NCI-H128 (cell line): ENCODE measurements at regions not wholly inside any gene's neighbourhood (a gene's known extent, or its start where the extent isn't known, plus 50 kb on each side); places are given as distances from the start of the nearest gene placed in this dataset.

Source experiments
- DNase-seq: peaks from one replicate; lab custom pipeline; 2025; ENCODE audit not compliant: unreplicated experiment; lab: John Stamatoyannopoulos, UW

DNA sequence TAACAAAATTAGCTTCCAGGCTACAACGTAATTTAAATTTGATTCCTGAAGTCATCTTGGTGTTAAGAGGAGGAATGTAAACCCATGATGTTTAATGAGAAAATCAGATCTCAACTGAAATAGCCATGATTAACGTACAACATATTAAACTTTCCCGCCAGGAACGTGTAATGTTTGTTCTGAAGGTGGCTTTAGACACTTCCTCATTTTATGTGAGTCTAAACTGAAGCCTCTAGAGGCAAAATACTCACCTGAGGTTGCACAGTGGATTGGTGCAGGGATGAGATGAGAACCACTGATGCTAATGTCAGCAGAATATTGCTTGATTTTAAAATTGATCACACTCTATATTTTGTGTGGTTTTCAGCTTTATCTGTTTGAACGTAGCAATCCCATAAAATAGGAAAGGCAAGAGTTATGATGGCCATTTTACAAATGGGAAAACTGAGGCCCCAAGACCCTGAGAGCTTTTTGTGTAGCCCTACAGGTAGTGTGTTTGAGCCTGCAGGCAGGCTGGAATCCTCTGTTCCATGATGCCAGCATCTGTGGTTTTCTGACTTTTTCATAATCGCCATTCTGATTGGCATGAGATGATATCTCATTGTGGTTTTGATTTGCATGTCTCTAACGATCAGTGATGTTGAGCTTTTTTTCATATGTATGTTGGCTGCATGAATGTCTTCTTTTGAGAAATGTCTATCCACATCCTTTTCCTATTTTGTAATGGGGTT lies 243.7 kb upstream of the BMPER start:
- DNase-seq: no peak

DNA sequence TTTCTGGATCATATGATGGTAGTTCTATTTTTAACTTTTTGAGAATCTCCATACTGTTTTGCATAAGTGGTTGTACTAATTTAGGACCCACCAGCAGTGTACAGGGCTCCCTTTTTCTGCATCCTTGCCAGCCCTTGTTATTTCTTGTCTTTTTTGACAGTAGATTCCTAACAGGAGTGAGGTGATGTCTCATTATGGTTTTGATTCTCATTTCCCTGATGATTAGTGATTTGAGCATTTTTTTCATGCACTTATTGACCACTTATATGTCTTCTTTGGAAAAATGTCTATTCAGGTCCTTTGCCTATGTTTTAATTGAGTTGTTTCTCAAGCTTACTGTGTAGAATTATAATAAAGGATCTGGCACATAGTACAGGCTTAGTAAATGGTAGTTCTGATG lies 238.8 kb upstream of the BMPER start:
- DNase-seq: no peak

DNA sequence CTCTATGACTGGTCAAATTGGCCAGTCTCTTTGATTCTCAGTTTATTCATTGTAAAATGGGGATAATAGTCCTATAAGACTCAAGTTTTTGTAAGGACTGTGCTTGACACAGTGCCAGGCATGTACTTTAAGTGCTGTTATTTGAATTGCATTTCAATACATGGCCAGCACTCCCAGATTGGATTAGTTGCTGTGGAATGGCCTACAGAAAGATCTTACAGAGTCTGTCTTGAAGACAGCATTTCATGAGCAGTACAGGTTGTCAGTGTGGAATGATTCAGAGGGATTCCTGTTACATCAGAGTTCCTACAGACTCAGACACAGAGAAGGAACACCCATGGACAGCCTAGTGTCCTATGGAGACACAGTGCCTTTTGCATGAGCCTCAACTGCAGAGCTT lies 238.1 kb upstream of the BMPER start:
- no peak for DNase-seq

DNA sequence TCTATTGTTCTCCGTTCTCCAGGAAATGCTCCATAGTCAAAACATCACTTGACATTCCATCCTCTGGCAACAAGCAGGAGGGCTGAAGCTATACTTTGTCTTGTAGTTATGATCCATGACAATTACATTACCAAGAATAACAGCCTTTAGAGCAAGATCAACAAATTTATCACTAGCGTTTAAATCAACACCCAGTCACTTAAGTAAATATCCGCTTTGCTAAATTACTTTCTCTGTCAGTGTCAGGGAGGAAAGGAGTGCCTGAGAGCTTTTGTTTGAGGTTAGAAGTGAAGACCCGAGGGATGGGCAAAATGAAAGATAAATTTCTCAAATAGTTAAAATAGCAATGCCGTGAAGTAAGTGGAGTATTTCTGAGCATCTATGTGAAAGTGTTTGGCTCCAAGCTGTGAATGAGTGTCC lies 236.1 kb upstream of the BMPER start:
- DNase-seq: peak; percentile 14

DNA sequence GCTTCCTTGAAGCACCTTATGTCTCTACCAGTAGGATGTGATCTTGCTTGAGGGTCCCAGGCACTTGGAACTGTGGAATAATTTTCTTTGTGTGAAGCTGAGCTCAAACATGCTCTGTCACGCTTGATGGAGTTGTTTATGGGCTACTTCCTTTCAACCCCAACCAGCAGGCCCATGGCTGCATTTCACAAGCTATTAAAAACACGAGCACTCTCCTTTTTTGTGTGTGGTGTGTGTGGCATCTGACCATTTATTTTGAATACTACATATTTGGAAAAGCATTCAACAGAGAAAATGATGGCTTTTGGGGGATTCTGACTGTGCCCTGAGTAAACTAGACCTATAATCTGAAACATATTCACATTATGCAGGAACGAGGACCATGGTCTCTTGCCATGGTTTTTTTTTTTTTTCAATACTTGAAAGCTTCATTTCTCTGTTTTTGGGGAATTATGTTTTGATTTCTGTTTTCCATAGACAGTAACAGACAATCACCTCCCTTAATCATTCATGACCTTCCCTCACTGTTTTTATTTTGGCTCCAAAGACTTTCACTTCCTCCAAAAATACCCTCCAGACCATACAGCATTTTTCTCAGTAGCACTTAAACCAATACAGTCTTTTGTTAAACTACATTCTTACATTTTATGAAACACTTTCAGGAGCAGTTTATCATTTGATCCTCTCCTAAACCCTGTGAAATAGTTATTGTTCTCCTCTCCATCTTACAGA lies 233.6 kb upstream of the BMPER start:
- DNase-seq: peak; percentile 20

DNA sequence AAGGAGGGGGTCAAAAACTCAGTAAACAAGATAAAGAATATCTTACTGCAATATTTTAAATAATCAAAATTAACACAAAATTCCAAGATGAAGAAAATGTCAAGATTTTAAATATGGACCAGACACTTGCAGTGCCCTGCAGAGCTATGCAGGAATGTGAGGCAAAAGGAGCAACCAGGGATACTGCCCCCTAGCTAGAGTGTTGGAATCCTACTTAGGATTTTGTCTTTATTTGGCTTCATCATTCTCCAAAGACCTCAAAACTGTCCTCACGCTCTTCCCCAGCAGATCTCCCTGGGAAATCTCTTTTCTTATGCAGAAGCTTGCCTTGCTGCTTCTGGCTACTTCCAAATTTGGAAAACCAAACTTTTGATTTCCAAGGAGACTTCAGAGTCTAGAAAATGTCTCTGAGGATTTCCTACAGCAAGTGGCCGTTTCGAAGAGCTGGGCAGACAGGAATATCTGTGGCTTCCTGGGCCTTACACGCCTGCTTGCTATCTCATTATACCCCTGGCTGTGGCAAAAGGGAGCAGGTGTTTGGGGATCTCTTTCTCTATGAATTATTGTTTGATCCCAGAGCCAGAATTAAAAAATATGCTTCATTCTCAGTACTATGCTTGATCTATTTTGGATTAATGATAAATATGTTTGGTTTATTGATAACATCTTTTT lies 232.2 kb upstream of the BMPER start:
- no peak for DNase-seq

DNA sequence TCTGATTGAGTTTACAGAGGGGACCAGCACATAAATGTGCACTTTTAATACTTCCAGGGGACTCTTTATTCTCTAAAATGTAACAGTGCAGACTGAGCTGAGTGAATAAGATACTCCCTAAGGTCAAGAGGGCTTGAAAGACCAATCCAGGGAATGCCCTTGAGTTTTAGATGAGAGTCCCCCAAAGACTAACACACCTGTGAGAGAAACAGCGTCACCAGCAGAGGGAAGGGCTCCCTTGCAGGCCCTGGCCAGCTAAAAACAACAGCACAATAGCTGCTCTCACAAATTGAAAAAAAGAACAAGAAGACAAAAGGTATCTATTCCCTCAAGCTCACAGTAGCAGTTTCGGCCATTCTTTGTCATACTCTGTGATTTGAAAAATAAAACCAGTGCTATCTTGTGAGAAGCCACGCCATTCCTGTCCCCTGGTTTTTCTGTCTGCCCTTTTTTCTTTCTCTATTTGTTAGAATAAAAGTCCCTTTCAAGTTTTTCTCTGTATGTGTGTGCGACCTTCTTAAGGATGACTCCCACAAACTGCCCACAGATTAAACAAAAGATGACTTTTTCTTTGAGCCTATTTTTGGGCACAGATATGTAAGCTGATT lies 230.4 kb upstream of the BMPER start:
- no peak for DNase-seq

DNA sequence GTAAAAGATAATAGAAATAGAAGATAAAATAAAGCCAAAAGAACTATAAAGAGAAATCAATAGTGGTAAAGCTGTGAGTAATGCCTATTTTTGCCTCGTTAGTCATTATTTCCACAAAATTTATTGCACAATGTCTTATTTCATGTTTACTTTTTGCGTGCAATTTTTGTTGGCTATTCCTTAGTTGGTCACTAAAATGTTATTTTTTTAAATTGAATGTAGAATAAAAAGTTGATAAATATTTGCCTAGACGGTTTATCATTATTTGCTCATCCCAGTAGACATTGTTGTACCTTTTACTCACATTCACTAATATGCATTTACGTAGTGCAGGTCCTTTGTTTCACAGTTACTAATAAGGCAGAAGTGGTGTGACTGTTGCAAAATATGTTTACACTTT lies 227.8 kb upstream of the BMPER start:
- DNase-seq: no peak

DNA sequence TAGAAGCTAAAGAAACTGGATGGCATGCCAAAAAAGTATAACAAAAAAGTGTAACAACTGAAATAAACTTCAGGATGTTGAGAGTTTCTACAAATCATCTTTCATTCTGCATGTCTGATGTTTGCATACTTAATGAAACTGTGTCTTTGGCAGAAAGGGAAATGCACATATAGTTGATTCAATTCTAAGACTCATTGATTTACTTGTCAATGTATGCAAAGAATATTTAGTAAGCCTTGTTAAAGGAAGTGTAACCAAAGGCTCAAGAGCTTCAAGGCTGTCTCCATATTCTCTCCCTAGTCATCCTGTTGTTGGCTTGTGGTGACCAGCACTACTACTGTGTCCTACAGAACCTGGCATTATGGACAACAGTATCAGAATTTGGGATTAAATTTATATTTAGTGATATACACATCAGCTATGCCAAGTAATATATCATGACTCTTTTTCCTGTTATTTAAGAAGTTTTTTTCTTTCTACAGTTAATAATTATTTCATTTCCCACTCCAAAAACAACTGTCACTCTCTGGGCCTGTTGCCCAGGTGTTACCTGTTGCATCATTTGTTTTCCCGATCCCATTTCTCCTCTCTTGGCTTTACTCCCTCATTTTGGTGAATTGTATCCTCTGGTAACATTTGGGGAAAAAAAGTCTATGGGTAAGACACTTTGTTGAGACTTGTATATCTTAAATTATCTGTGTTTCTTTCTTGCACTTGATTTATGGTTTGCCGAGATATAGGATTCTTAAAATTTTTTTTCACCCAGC lies 226.6 kb upstream of the BMPER start:
- DNase-seq: no peak

DNA sequence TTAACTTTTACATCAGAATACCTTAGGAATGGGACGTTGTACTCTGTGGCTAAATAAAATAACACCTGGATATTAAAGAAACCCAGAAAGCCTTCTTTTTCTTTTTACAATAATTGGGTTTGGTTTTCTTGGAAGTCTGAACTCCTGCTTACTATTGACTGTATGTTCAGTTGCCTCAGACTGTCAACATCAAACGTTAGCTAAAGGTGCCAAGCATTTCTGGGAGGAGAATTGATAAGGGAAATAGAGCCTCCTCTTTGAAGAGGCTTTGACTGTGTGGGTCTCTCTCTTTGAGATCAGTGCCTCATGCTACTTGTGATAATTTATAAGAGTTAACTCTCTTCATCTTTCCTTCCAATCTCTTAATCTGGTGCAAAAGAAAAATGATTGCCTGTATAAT lies 224.7 kb upstream of the BMPER start:
- DNase-seq: no peak

DNA sequence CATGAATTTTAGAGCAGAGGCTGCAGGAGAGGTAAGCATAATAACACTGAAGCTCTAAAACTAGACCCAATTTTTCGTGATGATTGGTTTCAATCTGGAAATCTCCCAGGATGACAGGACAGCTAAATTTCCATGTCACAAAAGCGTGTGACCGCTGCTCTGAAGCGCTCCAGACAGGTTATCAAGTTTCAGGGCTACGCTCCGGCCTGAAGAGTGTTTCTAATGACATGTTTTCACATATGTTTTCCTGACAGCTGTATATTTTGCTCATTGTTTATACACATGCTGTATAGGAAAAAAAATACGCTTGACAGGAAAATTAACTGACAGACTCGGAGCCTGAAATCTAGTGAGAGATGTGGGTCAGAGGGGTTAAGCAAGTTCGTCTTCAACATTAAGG lies 219.8 kb upstream of the BMPER start:
- no peak for DNase-seq

DNA sequence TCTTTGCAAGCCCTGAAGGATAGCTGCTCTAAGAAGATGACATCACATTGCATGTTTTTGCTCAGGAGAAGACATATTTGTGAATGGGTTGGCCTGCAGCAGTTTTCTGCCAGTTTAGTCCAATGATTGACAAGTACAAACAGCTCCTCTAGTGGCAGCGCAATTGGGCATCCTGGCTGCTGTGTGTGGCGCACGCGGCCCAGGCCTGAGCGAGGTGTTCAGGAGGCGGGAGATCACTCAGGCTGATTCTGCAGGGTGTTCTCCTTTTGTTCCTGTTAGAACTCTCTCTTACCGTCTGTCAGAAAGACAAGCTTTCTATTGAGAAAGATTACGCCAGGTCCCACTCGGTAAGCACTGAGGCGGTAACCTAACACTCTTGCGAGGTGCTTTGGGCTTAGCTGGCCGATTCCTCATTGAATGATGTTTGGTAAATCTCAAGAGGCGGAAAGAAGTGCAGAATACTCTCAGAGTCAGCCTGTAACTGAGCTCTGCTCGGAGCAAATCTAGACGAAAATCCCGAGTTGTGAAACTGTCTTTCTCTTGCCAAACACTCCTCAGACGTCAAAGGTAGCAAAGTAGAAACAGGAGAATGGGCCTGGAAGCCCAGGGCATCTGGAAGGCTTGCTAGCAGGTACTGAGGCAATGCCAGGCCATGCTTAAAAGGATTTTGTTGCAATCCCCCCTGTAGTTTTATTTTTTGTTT lies 219.2 kb upstream of the BMPER start:
- peak; percentile 87 for DNase-seq

DNA sequence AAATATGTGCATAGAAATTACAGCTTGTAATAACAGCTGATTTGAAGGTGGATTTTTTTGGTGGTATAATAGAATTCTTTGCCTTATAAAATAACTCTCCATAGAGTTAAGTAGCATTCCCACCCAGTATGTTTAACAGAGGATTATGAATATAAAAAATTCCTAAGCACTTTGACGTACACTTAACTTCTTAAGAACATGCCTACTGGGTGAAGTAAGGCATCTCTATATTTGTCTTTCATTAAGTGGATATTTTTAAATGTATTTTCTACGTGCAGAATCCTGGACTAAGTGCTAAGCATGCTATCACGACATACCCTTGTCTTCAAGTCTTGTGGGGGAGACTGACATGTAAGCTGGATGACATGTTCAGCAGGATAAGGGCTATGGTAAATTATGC lies 217.7 kb upstream of the BMPER start:
- no peak for DNase-seq

DNA sequence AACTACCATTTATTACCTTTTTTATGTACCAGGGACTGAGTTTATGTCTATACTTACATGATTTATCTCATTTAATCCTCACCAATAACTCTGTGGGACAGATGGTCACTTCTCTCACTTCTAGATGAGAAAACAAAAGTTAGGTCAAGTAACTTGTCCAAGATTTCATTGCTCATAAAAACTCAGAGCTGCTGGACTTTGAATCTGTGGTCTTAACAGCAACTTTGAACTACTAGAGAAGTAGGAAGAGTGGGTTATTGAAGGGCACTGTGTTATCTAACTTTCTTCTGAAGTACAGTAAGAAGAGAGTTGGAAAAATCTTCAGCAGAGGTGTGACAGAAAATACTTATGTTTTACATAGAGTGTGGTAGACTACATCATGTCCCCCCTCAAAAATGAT lies 214.2 kb upstream of the BMPER start:
- DNase-seq: no peak

DNA sequence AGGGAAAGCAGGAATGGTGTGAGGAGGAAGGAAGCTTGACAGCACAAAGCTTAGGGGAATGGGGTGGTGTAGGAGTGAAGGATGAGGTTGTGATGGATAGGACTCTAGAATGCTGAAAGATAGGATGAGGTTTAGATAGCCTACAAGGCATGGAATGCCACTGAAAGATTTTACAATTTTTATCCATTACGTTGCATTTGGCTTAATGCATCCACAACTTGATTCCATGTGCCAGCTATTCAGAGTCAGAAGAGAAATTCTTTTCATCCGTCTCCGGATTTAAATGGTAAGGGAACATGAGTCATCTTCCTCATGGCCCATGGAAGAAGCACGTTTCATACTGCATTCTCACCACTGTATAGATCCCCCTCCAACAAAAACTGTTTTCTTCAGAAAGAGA lies 212.4 kb upstream of the BMPER start:
- DNase-seq: no peak

DNA sequence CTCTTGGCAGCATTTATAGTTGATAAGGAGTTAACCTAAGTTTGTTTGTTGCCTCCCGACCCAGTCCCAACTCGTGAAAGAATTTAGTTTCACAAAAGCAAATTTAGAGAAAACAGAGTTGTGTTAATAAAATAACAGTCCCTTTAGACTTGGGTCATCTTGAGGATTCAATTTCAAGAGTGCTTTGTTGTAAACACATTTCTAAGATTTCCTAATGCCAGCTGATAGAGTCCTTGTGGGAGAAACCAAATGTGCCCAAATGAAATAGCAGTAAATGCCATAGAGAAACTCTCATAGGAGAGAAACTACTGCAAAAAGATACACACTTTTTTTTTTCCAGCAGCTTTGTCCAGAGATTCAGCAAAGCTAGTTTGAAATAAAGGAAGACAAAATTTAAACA lies 211.3 kb upstream of the BMPER start:
- DNase-seq: no peak

DNA sequence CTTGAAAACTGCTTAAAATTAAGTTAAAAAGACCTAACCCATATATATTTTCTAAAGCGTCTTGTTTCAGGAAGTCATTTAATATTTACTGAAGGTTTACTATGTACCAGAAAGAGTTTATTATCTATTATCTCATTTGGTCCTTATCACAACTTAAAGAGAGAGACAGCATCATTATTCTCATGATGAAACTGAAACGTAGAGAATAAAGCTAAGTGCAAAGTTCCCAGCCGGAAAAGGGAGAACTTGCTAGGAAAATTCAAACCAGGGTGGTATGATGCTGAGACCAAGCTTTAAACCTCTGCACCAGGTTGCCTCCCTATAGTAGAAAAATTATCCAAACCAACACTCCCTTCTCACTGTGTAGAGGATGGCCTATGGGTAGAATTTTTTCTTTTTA lies 207.7 kb upstream of the BMPER start:
- no peak for DNase-seq

DNA sequence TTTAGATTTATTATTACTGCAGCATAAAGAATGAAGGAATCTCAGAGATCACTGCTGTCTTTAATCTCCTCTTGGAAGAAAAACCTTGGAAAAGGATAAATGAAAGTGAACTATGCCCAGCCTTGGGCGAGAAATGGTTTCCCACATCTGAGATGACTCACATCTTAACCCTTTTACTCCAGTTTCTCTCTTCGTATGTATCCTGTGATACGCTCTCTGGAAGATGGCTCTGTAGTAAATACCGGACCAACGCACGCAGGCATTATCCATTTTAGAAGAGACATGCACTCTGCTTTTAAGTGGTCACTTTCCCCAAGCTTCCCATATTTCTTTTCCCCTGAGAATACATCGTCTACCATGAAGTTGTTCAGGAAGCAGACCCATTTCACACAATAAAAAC lies 207.3 kb upstream of the BMPER start:
- no peak for DNase-seq

DNA sequence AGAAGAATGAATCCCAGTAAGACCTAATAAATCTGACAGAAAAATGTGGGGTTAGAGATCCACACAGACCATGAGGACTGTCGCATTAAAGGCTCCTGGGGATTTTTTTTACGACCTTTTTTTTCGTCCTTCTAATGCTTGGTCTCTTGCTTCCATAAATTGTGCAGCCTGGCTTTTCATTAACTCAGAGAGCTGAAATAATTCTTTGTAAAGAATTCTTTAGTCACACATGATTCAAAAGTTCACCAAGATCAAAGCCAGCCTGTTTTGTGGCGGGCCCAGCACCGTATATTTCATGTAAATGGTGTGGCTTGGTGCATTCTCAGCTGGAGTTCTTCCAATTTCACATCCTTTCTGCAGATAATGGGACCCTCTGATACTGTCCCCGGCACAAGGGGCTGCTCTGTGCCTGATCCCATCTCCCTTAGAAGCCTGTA lies 206.6 kb upstream of the BMPER start:
- no peak for DNase-seq
